Sigmoid colon (tissue), 6 donors: ENCODE measurements at regions not wholly inside any gene's neighbourhood (a gene's known extent, or its start where the extent isn't known, plus 50 kb on each side); places are given as distances from the start of the nearest gene placed in this dataset.

Source experiments
- DNase-seq: peaks from one replicate; pipeline ENCODE4 v3.0.0-alpha.2; 2019
- H3K27ac ChIP-seq, 4 donors: fragments of 200-600 bp; sonication (generic); one replicate each; pipeline ENCODE4 v1.5.1; 2016 to 2019; ENCODE audit warnings: mild to moderate bottlenecking in 1 of 4
- H3K27me3 ChIP-seq, 3 donors: fragments of 200-600 bp; sonication (generic); one replicate each; pipeline ENCODE4 v1.5.1; 2019; ENCODE audit warnings: mild to moderate bottlenecking in 1 of 3
- H3K36me3 ChIP-seq, 4 donors: fragments of 200-600 bp; sonication (generic); one replicate each; pipeline ENCODE4 v1.5.1; 2016 to 2019
- H3K4me1 ChIP-seq, 4 donors: fragments of 200-600 bp; sonication (generic); one replicate each; pipeline ENCODE4 v1.5.1; 2017 to 2019
- H3K4me3 ChIP-seq, 4 donors: fragments of 200-600 bp; sonication (generic); one replicate each; pipeline ENCODE4 v1.5.1; 2017 to 2019; ENCODE audit warnings: mild to moderate bottlenecking in 2 of 4, moderate library complexity in 1 of 4
- H3K9me3 ChIP-seq, 4 donors: fragments of 200-600 bp in 3 of 4; sonication (generic) in 3 of 4; one replicate each; pipeline versions ENCODE4 v1.5.1 to v1.6.1; 2013 to 2019
- EP300 ChIP-seq, 4 donors: sonication (generic); formaldehyde crosslinking; IDR thresholded peaks; one replicate each; pipeline ENCODE4 v1.6.1; 2017; ENCODE audit warnings: antibody characterized with exemption in 4 of 4
- POLR2A ChIP-seq, 2 donors: fragments of 450-650 bp; IDR thresholded peaks; one replicate each; pipeline ENCODE4 v1.6.1; 2016; ENCODE audit warnings: antibody characterized with exemption in 2 of 2, mild to moderate bottlenecking in 2 of 2, moderate library complexity in 2 of 2
- POLR2AphosphoS5 ChIP-seq, 4 donors: sonication (generic); formaldehyde crosslinking; IDR thresholded peaks; one replicate each; pipeline ENCODE4 v1.6.1; 2017; ENCODE audit warnings: antibody characterized with exemption in 4 of 4
- WGBS, 2 donors: extraction: QIAGEN DNeasy Blood & Tissue Kit; methylation state at CpG; one replicate each; pipeline ENCODE4 v1.1.7; 2013; 5-methylcytosine and 5-hydroxymethylcytosine counted together
- intact Hi-C: fragments of 100-400 bp; cut with DNase I; formaldehyde crosslinking; loops from one replicate; pipeline ENCODE4 v1.15.1; 2023
- TF ChIP-seq, protein P1 (sequence below), 4 experiments: fragments of 450-650 bp in 3 of 4; fragments of 200-600 bp in 1 of 4; IDR thresholded peaks; one replicate each; pipeline ENCODE4 v1.5.1; 2016 to 2019; ENCODE audit warnings: antibody characterized with exemption in 4 of 4, mild to moderate bottlenecking in 3 of 4, moderate library complexity in 2 of 4
- donor health status: healthy with polysubstance abuse.
- donor health status: healthy.

DNA sequence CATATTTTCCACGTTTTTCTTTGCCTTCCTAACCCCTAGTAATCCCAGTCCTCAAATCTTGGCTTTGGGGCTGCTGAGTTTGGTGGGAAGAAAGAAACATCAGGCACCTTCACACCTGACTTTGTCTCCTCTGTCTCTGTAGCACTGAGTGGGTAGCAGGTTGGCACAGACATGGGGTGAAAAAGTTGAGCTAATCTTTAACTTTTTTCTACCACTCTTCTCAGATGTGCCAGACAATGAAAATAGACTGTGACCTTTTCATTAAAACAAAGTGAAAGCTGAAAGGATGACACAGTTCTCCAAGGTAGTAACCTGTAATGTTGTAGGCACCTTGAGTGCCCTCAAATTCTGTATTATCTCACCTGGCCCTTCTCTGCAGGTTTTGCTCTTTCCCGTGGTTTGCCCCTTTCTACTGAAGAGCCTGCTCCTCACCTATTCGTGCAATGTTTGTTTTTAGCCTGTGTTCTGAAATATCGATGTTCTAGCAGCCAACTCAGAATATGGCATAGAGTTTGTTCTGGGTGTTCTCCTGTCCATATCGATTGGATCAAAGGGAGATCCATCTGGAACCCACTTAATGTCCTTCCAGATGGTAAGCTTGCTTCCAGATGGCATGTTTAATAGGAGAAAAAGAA lies 57.8 kb upstream of the ATXN1 start:
- Histone ChIP-seq H3K9me3 (no peaks in the 10 kb centered on the region), H3K4me1 (no peaks in the 10 kb centered on the region), H3K27me3 (no peaks in the 10 kb centered on the region), H3K27ac (no peak overlapping the region), H3K36me3 (no peaks in the 10 kb centered on the region), H3K4me3 (no peak overlapping the region)
- intact Hi-C loops: no loop called here
- DNase-seq: no peak
- TF ChIP-seq POLR2A (IDR thresholded peaks at IDR 0.05): no peak
- no peak for TF ChIP-seq POLR2AphosphoS5 (IDR thresholded peaks at IDR 0.05)
- no peak for TF ChIP-seq EP300 (IDR thresholded peaks at IDR 0.05)
- TF ChIP-seq, protein P1, sequence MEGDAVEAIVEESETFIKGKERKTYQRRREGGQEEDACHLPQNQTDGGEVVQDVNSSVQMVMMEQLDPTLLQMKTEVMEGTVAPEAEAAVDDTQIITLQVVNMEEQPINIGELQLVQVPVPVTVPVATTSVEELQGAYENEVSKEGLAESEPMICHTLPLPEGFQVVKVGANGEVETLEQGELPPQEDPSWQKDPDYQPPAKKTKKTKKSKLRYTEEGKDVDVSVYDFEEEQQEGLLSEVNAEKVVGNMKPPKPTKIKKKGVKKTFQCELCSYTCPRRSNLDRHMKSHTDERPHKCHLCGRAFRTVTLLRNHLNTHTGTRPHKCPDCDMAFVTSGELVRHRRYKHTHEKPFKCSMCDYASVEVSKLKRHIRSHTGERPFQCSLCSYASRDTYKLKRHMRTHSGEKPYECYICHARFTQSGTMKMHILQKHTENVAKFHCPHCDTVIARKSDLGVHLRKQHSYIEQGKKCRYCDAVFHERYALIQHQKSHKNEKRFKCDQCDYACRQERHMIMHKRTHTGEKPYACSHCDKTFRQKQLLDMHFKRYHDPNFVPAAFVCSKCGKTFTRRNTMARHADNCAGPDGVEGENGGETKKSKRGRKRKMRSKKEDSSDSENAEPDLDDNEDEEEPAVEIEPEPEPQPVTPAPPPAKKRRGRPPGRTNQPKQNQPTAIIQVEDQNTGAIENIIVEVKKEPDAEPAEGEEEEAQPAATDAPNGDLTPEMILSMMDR (IDR thresholded peaks at IDR 0.05): no peak
- WGBS, 2 donors: 58 to 80% methylated on average over 5 of the region's 5 CpGs

DNA sequence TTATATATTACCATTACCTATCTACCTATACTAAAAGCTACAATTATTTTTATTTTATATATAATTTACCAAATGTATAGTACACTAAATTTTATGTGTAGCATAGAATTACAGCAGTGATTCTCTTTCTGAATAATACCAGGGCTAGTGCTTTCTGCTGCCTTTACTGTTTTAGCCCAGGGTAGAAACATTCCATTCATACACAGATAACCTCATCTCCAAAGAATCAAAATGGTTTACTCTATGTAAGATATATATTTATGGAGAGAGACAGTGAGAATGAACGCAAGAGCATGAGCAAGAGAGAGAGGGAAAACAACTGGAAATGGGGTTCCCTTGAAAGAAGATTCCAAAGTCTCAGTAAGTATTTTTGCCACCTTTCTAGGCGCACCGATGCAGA lies 56.3 kb upstream of the ATXN1 start:
- intact Hi-C loops: no loop called here
- WGBS, 2 donors: 88 to 89% methylated on average over 3 of the region's 3 CpGs
- DNase-seq: no peak
- TF ChIP-seq POLR2AphosphoS5 (IDR thresholded peaks at IDR 0.05) (no peak), POLR2A (IDR thresholded peaks at IDR 0.05) (no peak), EP300 (IDR thresholded peaks at IDR 0.05) (no peak)
- TF ChIP-seq, protein P1 (IDR thresholded peaks at IDR 0.05): no peak
- Histone ChIP-seq H3K36me3 (no peaks in the 10 kb centered on the region), H3K27ac (no peak overlapping the region), H3K4me1 (no peaks in the 10 kb centered on the region), H3K27me3 (no peaks in the 10 kb centered on the region), H3K9me3 (peaks cover 0 to 6% (median 0%) of the 10 kb centered on the region in 4 donors), H3K4me3 (no peak overlapping the region)

DNA sequence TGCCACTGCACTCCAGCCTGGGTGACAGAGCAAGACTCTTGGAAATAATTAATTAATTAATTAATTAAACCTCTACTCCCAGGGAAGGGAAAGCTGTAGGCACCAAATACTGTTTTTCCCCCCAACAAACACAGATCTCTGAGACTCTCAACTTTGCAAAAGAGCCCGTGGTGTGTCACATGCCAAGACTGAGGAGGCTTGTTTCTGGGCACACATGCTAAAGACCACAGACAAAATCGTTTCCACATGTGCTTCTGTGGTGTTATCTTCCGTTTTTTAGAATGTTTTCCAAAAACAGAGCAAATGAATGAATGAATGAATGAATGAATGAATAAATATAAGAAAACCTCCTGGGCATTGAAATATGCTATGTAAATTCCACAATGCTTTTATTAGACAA lies 55.6 kb upstream of the ATXN1 start:
- no peak for TF ChIP-seq POLR2AphosphoS5 (IDR thresholded peaks at IDR 0.05)
- TF ChIP-seq EP300 (IDR thresholded peaks at IDR 0.05): no peak
- TF ChIP-seq POLR2A (IDR thresholded peaks at IDR 0.05): no peak
- TF ChIP-seq, protein P1 (IDR thresholded peaks at IDR 0.05): no peak

DNA sequence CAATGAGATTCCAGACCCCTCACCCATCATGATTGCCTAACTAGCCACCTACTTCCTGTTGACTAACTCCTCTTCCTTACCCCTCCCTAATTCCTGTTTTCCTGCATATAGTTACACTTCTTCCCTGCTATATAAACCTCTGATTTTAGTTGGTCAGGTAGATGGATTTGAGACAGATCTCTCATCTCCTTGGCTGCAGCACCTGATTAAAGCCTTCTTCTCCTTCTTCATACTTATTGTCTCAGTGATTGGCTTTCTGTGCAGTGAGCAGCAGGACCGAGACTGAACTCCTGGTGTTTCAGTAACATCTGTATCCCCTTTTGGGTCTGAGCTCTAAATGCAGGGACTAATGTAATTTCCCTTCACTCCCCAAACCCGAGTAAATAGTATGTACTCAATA lies 51.7 kb upstream of the ATXN1 start:
- DNase-seq: no peak
- 92% methylated on average over 2 of the region's 2 CpGs for WGBS, 2 donors
- H3K4me3 ChIP-seq: no peak overlapping the region
- no peak overlapping the region for H3K27ac ChIP-seq
- H3K36me3 ChIP-seq: no peaks in the 10 kb centered on the region
- peaks cover 0 to 6% (median 0%) of the 10 kb centered on the region in 4 donors for H3K9me3 ChIP-seq
- no peaks in the 10 kb centered on the region for H3K4me1 ChIP-seq
- TF ChIP-seq POLR2AphosphoS5 (IDR thresholded peaks at IDR 0.05) (no peak), POLR2A (IDR thresholded peaks at IDR 0.05) (no peak), EP300 (IDR thresholded peaks at IDR 0.05) (no peak)
- TF ChIP-seq, protein P1 (IDR thresholded peaks at IDR 0.05): no peak
- H3K27me3 ChIP-seq: no peaks in the 10 kb centered on the region
- intact Hi-C loops: no loop called here

More for the DNA sequence above, 55.6 kb upstream of the ATXN1 start:
- no peaks in the 10 kb centered on the region for H3K27me3 ChIP-seq
- peaks cover 0 to 6% (median 0%) of the 10 kb centered on the region in 4 donors for H3K9me3 ChIP-seq
- no peak overlapping the region for H3K27ac ChIP-seq
- H3K4me1 ChIP-seq: no peaks in the 10 kb centered on the region
- intact Hi-C loops: no loop called here
- WGBS, 2 donors: 78 to 85% methylated on average over 3 of the region's 3 CpGs
- no peak overlapping the region for H3K4me3 ChIP-seq
- no peak for DNase-seq
- H3K36me3 ChIP-seq: no peaks in the 10 kb centered on the region
